ENCODE measurements at regions not wholly inside any gene's neighbourhood (a gene's known extent, or its start where the extent isn't known, plus 50 kb on each side); places are given as distances from the start of the nearest gene placed in this dataset.
"Not testable (repeated sequence)": the region's sequence is repeated elsewhere in the genome, so short reads cannot be mapped to it uniquely, and the experiment has no call there.

- DNase-seq (ENCODE audit: low read depth); H3K27me3 ChIP-seq (ENCODE audit: control insufficient read depth, insufficient read depth, low read length); H3K36me3 ChIP-seq (ENCODE audit: control insufficient read depth, insufficient read depth, low read length); H3K4me3 ChIP-seq (ENCODE audit: low read depth, low read length): not testable (repeated sequence)
These were observed 186.7 kb downstream of the SPATA31A1 start for GRCh38 chr9:39542157-39542556.

DNA sequence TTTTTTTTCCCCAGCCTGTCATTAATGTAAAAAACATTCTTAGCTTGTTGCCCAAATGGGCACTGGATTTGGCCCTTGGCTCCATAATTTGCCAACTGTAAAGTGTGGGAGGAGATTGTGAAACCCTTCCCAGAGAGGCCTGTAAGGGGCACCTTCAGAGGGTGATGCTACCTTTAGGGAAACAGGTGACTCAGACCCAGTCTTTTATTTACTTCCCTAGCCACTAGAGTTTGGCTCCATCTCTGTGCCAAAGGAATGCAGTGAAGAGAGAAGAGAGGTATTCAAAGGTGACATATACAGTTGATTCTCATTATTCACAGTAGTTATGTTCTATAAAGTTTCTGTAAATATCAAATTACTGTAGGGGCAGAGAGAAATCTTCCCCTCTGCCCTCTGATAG lies 189.6 kb downstream of the SPATA31A1 start:
- DNase-seq (ENCODE audit: low read depth); H3K36me3 ChIP-seq (ENCODE audit: control insufficient read depth, insufficient read depth, low read length); H3K27me3 ChIP-seq (ENCODE audit: control insufficient read depth, insufficient read depth, low read length); H3K4me3 ChIP-seq (ENCODE audit: low read depth, low read length): not testable (repeated sequence)

- H3K27me3 ChIP-seq (ENCODE audit: control insufficient read depth, insufficient read depth, low read length); H3K36me3 ChIP-seq (ENCODE audit: control insufficient read depth, insufficient read depth, low read length); H3K4me3 ChIP-seq (ENCODE audit: low read depth, low read length); DNase-seq (ENCODE audit: low read depth): not testable (repeated sequence)
These were observed 195.1 kb downstream of the SPATA31A1 start for GRCh38 chr9:39550573-39550972.

DNA sequence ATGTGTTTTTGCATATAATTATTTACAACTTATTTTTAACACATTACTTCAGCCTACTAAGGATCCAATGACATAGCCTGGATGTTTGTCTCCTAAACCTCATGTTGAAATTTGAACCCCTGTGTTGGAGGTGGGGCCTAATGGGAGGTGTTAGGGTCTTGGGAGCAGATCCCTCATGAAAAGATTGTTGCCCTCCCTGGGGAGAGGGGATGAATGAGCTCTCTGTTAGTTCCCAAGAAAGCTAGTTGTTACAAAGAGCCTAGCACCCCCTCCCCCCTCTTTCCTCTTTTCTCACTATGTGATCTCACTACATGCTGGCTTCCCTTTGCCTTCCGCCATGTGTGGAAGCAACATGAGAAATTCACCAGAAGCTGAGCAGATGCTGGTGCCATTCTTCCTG lies 196.1 kb downstream of the SPATA31A1 start:
- not testable (repeated sequence) for H3K27me3 ChIP-seq (ENCODE audit: control insufficient read depth, insufficient read depth, low read length); DNase-seq (ENCODE audit: low read depth)

DNA sequence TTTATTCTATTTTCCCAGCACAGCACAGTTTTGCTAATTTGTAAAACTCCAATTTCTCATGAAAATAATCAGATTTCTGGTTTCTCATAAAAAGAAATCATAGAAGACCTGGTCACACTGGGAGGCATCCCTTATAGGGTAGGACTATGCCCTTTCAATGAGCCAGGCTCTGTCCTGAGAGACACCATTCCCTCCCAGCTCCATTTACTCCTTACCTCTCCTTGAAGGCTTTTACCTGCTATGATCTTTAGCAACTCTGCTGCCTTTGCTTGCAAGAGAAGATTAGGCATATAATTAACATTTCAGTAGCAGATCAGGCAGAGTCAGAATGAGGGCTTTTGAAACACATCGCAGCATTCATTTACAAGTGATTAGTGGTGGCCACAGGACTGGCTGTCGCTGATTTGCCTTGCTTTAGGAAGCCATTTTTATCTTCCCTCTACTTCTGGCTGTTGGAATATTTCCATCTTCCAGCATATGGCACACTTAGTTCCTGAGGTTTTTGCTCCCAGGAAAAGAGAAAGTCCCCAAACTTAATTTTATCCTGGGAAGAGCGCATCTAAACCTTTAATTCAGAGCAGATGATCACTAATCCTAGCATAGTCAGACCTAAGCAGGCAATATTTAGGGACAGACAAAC lies 196.9 kb downstream of the SPATA31A1 start:
- not testable (repeated sequence) for H3K4me3 ChIP-seq (ENCODE audit: low read depth, low read length)

More for the DNA sequence above, 196.1 kb downstream of the SPATA31A1 start:
- H3K36me3 ChIP-seq (ENCODE audit: control insufficient read depth, insufficient read depth, low read length); H3K4me3 ChIP-seq (ENCODE audit: low read depth, low read length): not testable (repeated sequence)

GRCh38 chr9:39554352-39554751 lies 198.9 kb downstream of the SPATA31A1 start:
- H3K4me3 ChIP-seq (ENCODE audit: low read depth, low read length); H3K27me3 ChIP-seq (ENCODE audit: control insufficient read depth, insufficient read depth, low read length); DNase-seq (ENCODE audit: low read depth); H3K36me3 ChIP-seq (ENCODE audit: control insufficient read depth, insufficient read depth, low read length): not testable (repeated sequence)

More for the DNA sequence above, 196.9 kb downstream of the SPATA31A1 start:
- not testable (repeated sequence) for H3K36me3 ChIP-seq (ENCODE audit: control insufficient read depth, insufficient read depth, low read length); H3K27me3 ChIP-seq (ENCODE audit: control insufficient read depth, insufficient read depth, low read length); DNase-seq (ENCODE audit: low read depth)

- H3K27me3 ChIP-seq (ENCODE audit: control insufficient read depth, insufficient read depth, low read length); H3K36me3 ChIP-seq (ENCODE audit: control insufficient read depth, insufficient read depth, low read length); DNase-seq (ENCODE audit: low read depth); H3K4me3 ChIP-seq (ENCODE audit: low read depth, low read length): not testable (repeated sequence)
- TF ChIP-seq, protein P1, sequence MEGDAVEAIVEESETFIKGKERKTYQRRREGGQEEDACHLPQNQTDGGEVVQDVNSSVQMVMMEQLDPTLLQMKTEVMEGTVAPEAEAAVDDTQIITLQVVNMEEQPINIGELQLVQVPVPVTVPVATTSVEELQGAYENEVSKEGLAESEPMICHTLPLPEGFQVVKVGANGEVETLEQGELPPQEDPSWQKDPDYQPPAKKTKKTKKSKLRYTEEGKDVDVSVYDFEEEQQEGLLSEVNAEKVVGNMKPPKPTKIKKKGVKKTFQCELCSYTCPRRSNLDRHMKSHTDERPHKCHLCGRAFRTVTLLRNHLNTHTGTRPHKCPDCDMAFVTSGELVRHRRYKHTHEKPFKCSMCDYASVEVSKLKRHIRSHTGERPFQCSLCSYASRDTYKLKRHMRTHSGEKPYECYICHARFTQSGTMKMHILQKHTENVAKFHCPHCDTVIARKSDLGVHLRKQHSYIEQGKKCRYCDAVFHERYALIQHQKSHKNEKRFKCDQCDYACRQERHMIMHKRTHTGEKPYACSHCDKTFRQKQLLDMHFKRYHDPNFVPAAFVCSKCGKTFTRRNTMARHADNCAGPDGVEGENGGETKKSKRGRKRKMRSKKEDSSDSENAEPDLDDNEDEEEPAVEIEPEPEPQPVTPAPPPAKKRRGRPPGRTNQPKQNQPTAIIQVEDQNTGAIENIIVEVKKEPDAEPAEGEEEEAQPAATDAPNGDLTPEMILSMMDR (IDR thresholded peaks at IDR 0.05; ENCODE audit: insufficient read depth, low read length, poor library complexity, severe bottlenecking) = peak; percentile 8
These were observed 203.9 kb downstream of the SPATA31A1 start for GRCh38 chr9:39559384-39559783.

DNA sequence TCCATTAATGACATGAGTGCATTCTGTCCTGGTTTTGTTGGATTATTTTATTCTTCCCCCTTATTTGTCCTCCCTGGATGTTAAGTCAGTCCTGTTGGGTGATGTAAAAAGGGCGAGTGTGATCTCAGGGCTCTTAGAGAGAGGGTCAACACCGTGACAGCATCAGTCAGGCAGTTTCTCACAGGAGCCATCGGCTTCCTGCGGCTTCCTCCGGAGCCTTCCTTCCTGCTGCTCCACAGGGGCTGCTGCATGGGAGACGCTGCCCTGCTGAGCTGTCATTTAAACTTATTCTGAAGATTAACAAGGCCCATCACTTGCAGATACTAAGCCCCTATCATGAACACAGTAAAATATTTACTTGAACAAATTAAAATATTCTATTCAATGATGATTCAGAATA lies 211.3 kb downstream of the SPATA31A1 start:
- not testable (repeated sequence) for DNase-seq (ENCODE audit: low read depth); H3K4me3 ChIP-seq (ENCODE audit: low read depth, low read length); H3K27me3 ChIP-seq (ENCODE audit: control insufficient read depth, insufficient read depth, low read length); H3K36me3 ChIP-seq (ENCODE audit: control insufficient read depth, insufficient read depth, low read length)

- not testable (repeated sequence) for H3K27me3 ChIP-seq (ENCODE audit: control insufficient read depth, insufficient read depth, low read length); H3K36me3 ChIP-seq (ENCODE audit: control insufficient read depth, insufficient read depth, low read length)
These were observed 211.9 kb downstream of the SPATA31A1 start for GRCh38 chr9:39567396-39567795.

DNA sequence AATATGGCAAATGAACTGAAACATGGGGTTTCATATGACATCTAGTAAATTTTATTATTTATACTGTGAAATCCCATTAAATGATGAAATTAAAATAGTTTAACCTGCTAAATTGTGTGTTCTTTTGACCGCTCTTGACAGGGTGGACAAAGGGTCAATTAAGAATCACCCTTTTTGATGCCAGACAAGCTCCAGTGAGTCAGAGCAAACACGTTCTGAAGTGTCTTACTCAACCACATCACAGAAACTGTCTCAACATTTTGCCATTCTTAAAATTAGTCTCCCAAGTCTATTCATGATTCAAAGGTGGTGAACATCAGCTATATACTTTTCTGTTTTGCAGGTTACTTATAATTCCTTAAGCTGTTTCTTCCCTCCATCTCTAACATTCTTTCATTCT lies 213.4 kb downstream of the SPATA31A1 start:
- not testable (repeated sequence) for H3K27me3 ChIP-seq (ENCODE audit: control insufficient read depth, insufficient read depth, low read length); H3K4me3 ChIP-seq (ENCODE audit: low read depth, low read length); H3K36me3 ChIP-seq (ENCODE audit: control insufficient read depth, insufficient read depth, low read length); DNase-seq (ENCODE audit: low read depth)

More at GRCh38 chr9:39567396-39567795, 211.9 kb downstream of the SPATA31A1 start:
- not testable (repeated sequence) for H3K4me3 ChIP-seq (ENCODE audit: low read depth, low read length); DNase-seq (ENCODE audit: low read depth)

GRCh38 chr9:39573024-39574022 lies 217.9 kb downstream of the SPATA31A1 start:
- H3K27me3 ChIP-seq (ENCODE audit: control insufficient read depth, insufficient read depth, low read length); H3K4me3 ChIP-seq (ENCODE audit: low read depth, low read length); H3K36me3 ChIP-seq (ENCODE audit: control insufficient read depth, insufficient read depth, low read length); DNase-seq (ENCODE audit: low read depth): not testable (repeated sequence)

DNA sequence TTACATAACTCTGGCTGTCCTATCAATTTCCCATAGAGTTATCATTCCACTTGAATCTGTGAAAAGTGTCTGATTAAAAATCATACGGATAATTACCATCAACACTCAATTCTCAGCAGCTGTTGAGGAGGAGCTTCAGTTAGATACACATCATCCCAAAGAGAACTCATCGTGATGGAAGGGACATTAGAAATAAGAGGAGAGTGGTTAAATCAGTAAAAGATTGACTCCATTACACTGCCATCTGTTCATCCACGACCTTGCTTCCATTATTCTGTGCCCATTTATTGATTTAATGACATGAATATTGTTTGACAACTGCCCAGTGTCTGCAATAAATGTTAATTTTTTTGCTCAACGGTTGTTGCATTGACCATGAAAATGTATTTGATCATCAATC lies 223.5 kb downstream of the SPATA31A1 start:
- not testable (repeated sequence) for DNase-seq (ENCODE audit: low read depth); H3K27me3 ChIP-seq (ENCODE audit: control insufficient read depth, insufficient read depth, low read length); H3K36me3 ChIP-seq (ENCODE audit: control insufficient read depth, insufficient read depth, low read length); H3K4me3 ChIP-seq (ENCODE audit: low read depth, low read length)

- not testable (repeated sequence) for H3K27me3 ChIP-seq (ENCODE audit: control insufficient read depth, insufficient read depth, low read length); H3K4me3 ChIP-seq (ENCODE audit: low read depth, low read length); H3K36me3 ChIP-seq (ENCODE audit: control insufficient read depth, insufficient read depth, low read length); DNase-seq (ENCODE audit: low read depth)
These were observed 225.8 kb downstream of the SPATA31A1 start for GRCh38 chr9:39581296-39581695.
